Nephron (organoid): ENCODE measurements at regions not wholly inside any gene's neighbourhood (a gene's known extent, or its start where the extent isn't known, plus 50 kb on each side); places are given as distances from the start of the nearest gene placed in this dataset.

Experiments used
- H3K27ac Mint-ChIP-seq, 3 experiments: 2 replicates each; pipeline ENCODE4 v1.8.0; 2020; ENCODE audit warnings: mixed read lengths in 3 of 3, mild to moderate bottlenecking in 2 of 3, moderate library complexity in 1 of 3
- H3K27me3 Mint-ChIP-seq: 2 replicates; pipeline ENCODE4 v1.8.0; 2021; ENCODE audit warnings: low read depth, mild to moderate bottlenecking, moderate library complexity, mixed read lengths
- H3K36me3 Mint-ChIP-seq: 2 replicates; pipeline ENCODE4 v1.8.0; 2020; ENCODE audit warnings: low read depth, mixed read lengths
- H3K4me1 Mint-ChIP-seq: 2 replicates; pipeline ENCODE4 v1.8.0; 2020; ENCODE audit warnings: mixed read lengths
- H3K4me3 Mint-ChIP-seq, 3 experiments: 2 replicates each; pipeline ENCODE4 v1.8.0; 2020; ENCODE audit warnings: mild to moderate bottlenecking in 3 of 3, mixed read lengths in 3 of 3, moderate library complexity in 2 of 3
- H3K9me3 Mint-ChIP-seq: 2 replicates; pipeline ENCODE4 v1.8.0; 2020; ENCODE audit warnings: mixed read lengths
- CTCF ChIP-seq, 3 experiments: fragments of 200-600 bp; sonication (generic); IDR thresholded peaks; one replicate each; pipeline ENCODE4 v1.5.0; 2021; ENCODE audit warnings: antibody characterized with exemption in 3 of 3; ENCODE audit not compliant: unreplicated experiment in 3 of 3

DNA sequence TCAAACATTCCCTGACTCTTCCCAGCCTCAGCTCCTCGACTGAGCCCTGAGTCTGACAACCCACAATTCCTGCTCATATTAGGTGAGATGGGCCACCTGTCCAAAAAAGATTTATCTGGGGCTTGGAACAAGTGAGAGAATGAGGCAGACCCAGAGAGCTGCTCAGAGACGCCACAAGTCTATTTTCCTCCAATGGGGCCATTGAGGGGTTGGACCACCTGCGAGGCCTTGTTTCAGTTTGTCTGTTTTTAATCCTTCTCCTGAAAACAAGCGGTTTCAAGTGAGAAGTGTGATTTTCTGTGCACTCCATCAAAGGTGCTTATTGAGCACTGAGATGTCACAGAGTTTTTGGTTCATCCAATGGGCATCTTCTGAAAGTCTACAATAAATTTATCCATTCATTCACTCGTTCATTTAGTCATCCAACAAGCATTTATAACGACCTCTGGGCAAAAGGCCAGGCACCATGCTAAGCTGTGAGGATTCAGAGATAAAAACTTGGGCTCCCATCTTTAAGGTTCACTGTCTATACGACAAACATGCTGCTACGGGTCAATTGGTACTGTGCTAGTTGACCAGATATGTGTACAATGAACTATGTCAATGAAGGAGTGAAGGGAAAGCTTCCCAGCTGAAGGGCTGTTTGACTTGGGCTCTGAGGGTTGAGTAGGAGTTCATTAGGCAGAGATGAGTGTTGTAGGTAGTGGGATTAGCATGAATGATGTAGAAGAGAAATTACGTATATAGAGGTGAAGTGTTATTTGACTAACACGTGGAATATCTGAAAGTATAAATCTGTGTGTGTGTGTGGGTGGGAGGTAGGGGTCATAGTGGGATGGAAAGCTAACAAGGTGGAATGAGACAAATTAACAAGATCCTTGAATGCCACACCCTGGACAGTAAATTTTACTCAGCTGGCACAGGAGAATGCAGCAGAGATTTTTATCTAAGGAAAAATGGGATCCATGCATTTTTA lies 168.9 kb downstream of the MIAT start:
- Mint-ChIP-seq H3K4me1 (peaks cover 28% of the 10 kb centered on the region), H3K27me3 (peaks cover under 1% of the 10 kb centered on the region), H3K27ac (peak overlapping the region in 1 of 3 experiments; percentile 31), H3K36me3 (no peaks in the 10 kb centered on the region), H3K4me3 (no peak overlapping the region), H3K9me3 (no peaks in the 10 kb centered on the region)
- no peak for TF ChIP-seq CTCF (IDR thresholded peaks at IDR 0.05; ENCODE audit: unreplicated experiment in 3 of 3)

- H3K4me1 Mint-ChIP-seq, result peaks cover 28% of the 10 kb centered on the region
- peak overlapping the region in 1 of 3 experiments; percentile 25 for H3K27ac Mint-ChIP-seq
- H3K9me3 Mint-ChIP-seq, result no peaks in the 10 kb centered on the region
- H3K27me3 Mint-ChIP-seq, result no peaks in the 10 kb centered on the region
- no peak overlapping the region for H3K4me3 Mint-ChIP-seq
- no peak for TF ChIP-seq CTCF (IDR thresholded peaks at IDR 0.05; ENCODE audit: unreplicated experiment in 3 of 3)
- no peaks in the 10 kb centered on the region for H3K36me3 Mint-ChIP-seq
Observed at GRCh38 chr22:26827611-26828010, 170.2 kb downstream of the MIAT start.

DNA sequence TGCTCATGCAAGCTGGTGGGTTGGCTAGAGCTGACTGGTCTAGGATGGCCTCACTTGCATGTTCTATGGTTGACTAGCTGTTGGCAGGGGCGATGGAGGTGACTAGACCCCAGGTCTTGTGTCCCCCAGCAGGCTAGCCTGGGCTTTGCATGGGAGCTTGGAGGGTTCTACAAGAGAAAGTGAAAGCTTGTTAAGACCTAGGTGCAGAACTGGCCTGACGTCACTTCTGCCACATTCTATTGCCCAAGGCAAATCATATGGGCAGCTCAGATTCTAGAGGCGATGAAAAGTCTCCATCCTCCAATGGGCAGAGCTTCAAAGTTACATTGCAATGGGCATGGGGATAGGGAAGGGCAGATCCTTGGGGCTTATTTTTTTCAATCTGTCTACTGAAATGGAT lies 170.9 kb downstream of the MIAT start:
- Mint-ChIP-seq H3K27ac (no peak overlapping the region), H3K36me3 (no peaks in the 10 kb centered on the region), H3K4me1 (peaks cover 28% of the 10 kb centered on the region), H3K4me3 (no peak overlapping the region), H3K9me3 (no peaks in the 10 kb centered on the region), H3K27me3 (no peaks in the 10 kb centered on the region)
- no peak for TF ChIP-seq CTCF (IDR thresholded peaks at IDR 0.05; ENCODE audit: unreplicated experiment in 3 of 3)

DNA sequence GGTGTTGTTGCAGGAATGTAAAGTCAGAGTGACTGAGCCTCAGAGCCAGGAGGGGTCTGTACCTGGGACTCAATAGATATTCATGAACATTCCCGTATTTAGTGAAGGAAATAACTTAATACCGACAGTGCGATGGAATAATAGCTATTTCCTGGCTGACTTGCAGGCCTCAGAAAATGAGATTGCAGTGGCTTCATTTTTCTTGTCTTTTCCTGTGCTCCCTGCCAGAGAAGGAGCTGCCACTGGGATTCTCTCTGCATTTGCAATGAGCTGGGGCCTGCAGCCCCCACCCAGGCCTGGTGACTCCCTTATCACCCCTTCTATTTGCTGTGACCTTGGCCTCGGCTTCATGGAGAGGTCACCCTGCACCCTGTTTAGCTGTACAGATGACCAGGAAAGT lies 173.4 kb downstream of the MIAT start:
- Mint-ChIP-seq H3K27me3 (no peaks in the 10 kb centered on the region), H3K36me3 (no peaks in the 10 kb centered on the region), H3K27ac (peak overlapping the region; percentile 75 to 89 (median 83)), H3K9me3 (no peaks in the 10 kb centered on the region), H3K4me1 (peaks cover 40% of the 10 kb centered on the region), H3K4me3 (no peak overlapping the region)
- no peak for TF ChIP-seq CTCF (IDR thresholded peaks at IDR 0.05; ENCODE audit: unreplicated experiment in 3 of 3)

- H3K9me3 Mint-ChIP-seq, result no peaks in the 10 kb centered on the region
- H3K4me3 Mint-ChIP-seq, result no peak overlapping the region
- no peak overlapping the region for H3K27ac Mint-ChIP-seq
- peaks cover 5% of the 10 kb centered on the region for H3K27me3 Mint-ChIP-seq
- H3K36me3 Mint-ChIP-seq, result no peaks in the 10 kb centered on the region
- H3K4me1 Mint-ChIP-seq, result peaks cover 22% of the 10 kb centered on the region
- TF ChIP-seq CTCF (IDR thresholded peaks at IDR 0.05; ENCODE audit: unreplicated experiment in 3 of 3), result no peak
Observed at GRCh38 chr22:26835023-26835422, 177.6 kb downstream of the MIAT start.
